ENCODE measurements at regions not wholly inside any gene's neighbourhood (a gene's known extent, or its start where the extent isn't known, plus 50 kb on each side); places are given as distances from the start of the nearest gene placed in this dataset.

GRCh38 chr2:70036290-70036689 lies 51.0 kb upstream of the PCBP1 start:
- FAIRE-seq, result no peak
- H3K27me3 ChIP-seq (ENCODE audit: control insufficient read depth in 1 of 2, insufficient read depth in 2 of 2, low read length in 2 of 2), result no peaks in the 10 kb centered on the region
- no peak overlapping the region for H3K4me3 ChIP-seq (replicated peaks in 1 of 3; ENCODE audit: insufficient read depth in 1 of 3, low read depth in 2 of 3, low read length in 3 of 3)
- TF ChIP-seq ZNF230 (CRISPR knock-in tag; IDR thresholded peaks at IDR 0.05) (no peak), ZNF746 (CRISPR knock-in tag; IDR thresholded peaks at IDR 0.05) (no peak), STAT6 (CRISPR knock-in tag; IDR thresholded peaks at IDR 0.05; ENCODE audit: borderline replicate concordance) (no peak), MAFK (conservative IDR thresholded peaks at IDR 0.05 in 1 of 2, IDR thresholded peaks at IDR 0.05 in 1 of 2; ENCODE audit: low read length in 2 of 2) (peak; percentile 55 to 76), CENPX (CRISPR knock-in tag; IDR thresholded peaks at IDR 0.05) (no peak), SRY (CRISPR knock-in tag; IDR thresholded peaks at IDR 0.05) (no peak), MAFF (IDR thresholded peaks at IDR 0.05; ENCODE audit: low read depth, low read length) (peak; percentile 38; the same call in 1 of the 2 replicates), ZFP36 (IDR thresholded peaks at IDR 0.05; ENCODE audit: borderline replicate concordance, low read depth, low read length, partially characterized antibody) (no peak), ZNF839 (CRISPR knock-in tag; IDR thresholded peaks at IDR 0.05; ENCODE audit: borderline replicate concordance) (no peak), SATB2 (CRISPR knock-in tag; IDR thresholded peaks at IDR 0.05) (no peak), ZNF740 (CRISPR knock-in tag; IDR thresholded peaks at IDR 0.05) (no peak), CREM (IDR thresholded peaks at IDR 0.05) (no peak), CREM (CRISPR knock-in tag; IDR thresholded peaks at IDR 0.05) (no peak), KLF9 (CRISPR knock-in tag; IDR thresholded peaks at IDR 0.05; ENCODE audit: low read depth) (no peak)
- no peak overlapping the region for H3K9ac ChIP-seq (ENCODE audit: insufficient read depth, low read depth, low read length)
- in situ Hi-C loops (cut with HindIII; ENCODE audit: extremely low pct_ligation_motif_present, low pct_unique_long_range_greater_than_20kb), result no loop called here
- 94% methylated on average over 2 of the region's 2 CpGs for WGBS (ENCODE audit: low lambda C conversion rate)
- H3K9me3 ChIP-seq (ENCODE audit: low read length), result no peaks in the 10 kb centered on the region
- H2AFZ ChIP-seq (ENCODE audit: low read length), result no peak overlapping the region
- POLR2A ChIA-PET, result interaction anchor here (1.8 kb wide), 1 partner anchor 122 kb away, joined by 5 read pairs; no protein-coding TSS in a partner anchor
- no peak overlapping the region for H3K27ac ChIP-seq (ENCODE audit: extremely low read length, insufficient read depth, low read length)
- no peaks in the 10 kb centered on the region for H3K79me2 ChIP-seq (ENCODE audit: insufficient read depth, low read length)
- no peak overlapping the region for H3K4me2 ChIP-seq (ENCODE audit: low read depth, low read length)
- no peak for DNase-seq (ENCODE audit: low spot score)
- H4K20me1 ChIP-seq (ENCODE audit: insufficient read depth, low read length), result no peaks in the 10 kb centered on the region
- peaks cover 27% of the 10 kb centered on the region for H3K4me1 ChIP-seq (ENCODE audit: insufficient read depth, low read length)
- no peak for ATAC-seq
- no TSS peak for BruUV-seq (replicated peaks)
- intact Hi-C loops (cut with micrococcal nuclease; ENCODE audit: unreplicated experiment), result no loop called here
- H3K36me3 ChIP-seq (replicated peaks in 1 of 2; ENCODE audit: control insufficient read depth in 1 of 2, insufficient read depth in 2 of 2, low read length in 2 of 2), result peaks cover 2 to 4% of the 10 kb centered on the region in 2 experiments; a peak in 2 of 5 replicates
- CTCF ChIA-PET (ENCODE audit: low intra/inter-chr PET ratio, low total read pairs), result no interaction called here

Data from HepG2 (cell line).